HG02798 (cell line): ENCODE measurements at regions not wholly inside any gene's neighbourhood (a gene's known extent, or its start where the extent isn't known, plus 50 kb on each side); places are given as distances from the start of the nearest gene placed in this dataset.
"Not testable (repeated sequence)": the region's sequence is repeated elsewhere in the genome, so short reads cannot be mapped to it uniquely, and the experiment has no call there.

Experiments used
- ATAC-seq: cut with Tn5 transposase; IDR thresholded peaks from one replicate; pipeline ENCODE4 v1.9.1; 2021; ENCODE audit warnings: mild to moderate bottlenecking; ENCODE audit not compliant: unreplicated experiment, poor library complexity

DNA sequence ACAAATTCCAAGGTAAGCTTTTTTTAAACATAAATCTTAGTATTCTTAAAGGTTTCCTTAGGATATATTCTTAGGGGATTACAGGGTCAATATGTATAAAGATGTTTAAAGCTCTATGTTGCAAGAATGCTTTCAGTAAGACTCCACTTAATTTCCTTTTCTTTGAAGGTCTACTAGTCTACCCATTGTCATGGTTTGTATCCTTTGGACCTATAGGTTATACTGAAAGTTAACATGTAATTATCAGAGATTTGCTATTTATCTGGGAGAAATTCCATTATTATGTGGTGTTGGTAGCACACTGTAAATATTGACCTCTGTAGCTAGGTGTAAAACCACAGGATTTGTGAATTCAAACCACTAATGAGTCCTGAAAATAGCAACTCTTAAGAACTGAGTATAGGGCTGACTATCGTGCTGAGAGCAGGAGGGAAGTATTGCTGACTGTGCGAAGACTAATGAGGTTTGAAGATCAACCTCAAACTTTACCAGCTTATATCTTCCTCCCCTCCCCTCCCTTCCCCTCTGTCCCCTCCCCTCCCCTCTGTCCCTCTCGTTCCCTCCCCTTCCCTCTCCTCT, 85.6 kb downstream of the GADD45G start:
- peak; percentile 87 for ATAC-seq

GRCh38 chr9:89695441-89695891, 90.7 kb downstream of the GADD45G start:
- ATAC-seq, result no peak

DNA sequence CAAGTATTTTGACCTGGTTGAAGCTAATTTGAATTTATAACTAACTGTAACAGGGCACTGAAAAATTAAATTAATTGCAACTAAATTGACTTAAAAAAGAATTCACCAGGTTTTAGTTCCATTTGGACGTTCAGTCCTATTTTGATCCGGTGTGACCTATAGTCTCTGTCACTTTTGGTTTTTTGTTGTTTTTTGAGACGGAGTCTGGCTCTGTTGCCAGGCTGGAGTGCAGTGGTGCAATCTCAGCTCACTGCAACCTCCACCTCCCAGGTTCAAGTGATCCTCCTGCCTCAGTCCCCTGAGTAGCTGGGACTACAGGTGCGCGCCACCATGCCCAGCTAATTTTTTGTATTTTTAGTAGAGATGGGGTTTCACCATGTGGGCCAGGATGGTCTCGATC, 91.2 kb downstream of the GADD45G start:
- ATAC-seq, result not testable (repeated sequence)

- no peak for ATAC-seq
Observed at GRCh38 chr9:89696780-89697179, 92.0 kb downstream of the GADD45G start.

GRCh38 chr9:89697553-89697952, 92.7 kb downstream of the GADD45G start:
- ATAC-seq, result no peak

- ATAC-seq, result no peak
Observed at GRCh38 chr9:89698411-89699005, 93.7 kb downstream of the GADD45G start.

DNA sequence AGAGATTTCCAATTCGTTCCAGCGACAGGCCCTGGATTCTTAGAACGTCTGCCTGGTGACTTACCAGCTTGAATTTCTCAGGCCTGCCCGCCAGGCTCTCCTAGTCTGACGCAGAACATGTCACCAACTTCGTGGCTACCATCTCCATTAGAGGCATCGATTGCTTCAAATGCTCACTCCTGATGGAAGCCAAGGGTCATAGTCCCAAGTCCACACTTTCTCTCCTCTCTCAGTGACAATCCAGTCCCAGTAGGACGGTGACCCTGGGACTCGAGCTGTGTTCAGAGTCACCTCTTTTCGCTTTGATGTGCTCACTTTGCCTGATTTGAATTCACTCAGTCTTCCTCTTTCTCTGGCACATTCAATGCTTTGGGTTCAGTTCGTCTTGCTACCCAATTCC, 94.8 kb downstream of the GADD45G start:
- ATAC-seq, result no peak

- ATAC-seq, result peak; percentile 79
Observed at GRCh38 chr9:89701221-89701798, 96.5 kb downstream of the GADD45G start.

GRCh38 chr9:89702401-89702800, 97.6 kb downstream of the GADD45G start:
- no peak for ATAC-seq

DNA sequence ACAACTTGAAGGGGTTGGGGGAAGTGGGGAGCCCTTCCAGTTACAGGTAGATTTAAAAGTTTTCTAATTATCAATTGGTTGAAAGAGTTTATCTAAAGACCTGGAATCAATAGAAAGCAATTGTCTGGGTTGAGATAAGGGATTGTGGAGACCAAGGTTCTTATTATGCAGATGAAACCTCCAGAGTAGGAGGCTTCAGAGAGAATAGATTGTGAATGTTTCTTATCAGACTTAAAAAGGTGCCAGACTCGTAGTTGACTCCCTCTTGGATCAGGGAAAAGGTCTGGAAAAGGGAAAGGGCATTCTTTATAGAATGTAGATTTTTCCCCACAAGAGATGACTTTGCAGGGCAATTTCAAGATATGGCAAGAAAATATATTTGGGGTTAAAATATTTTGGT, 100.8 kb downstream of the GADD45G start:
- ATAC-seq, result no peak

GRCh38 chr9:89706086-89706485, 101.3 kb downstream of the GADD45G start:
- no peak for ATAC-seq

- no peak for ATAC-seq
Observed at GRCh38 chr9:89706731-89707191, 101.9 kb downstream of the GADD45G start.

DNA sequence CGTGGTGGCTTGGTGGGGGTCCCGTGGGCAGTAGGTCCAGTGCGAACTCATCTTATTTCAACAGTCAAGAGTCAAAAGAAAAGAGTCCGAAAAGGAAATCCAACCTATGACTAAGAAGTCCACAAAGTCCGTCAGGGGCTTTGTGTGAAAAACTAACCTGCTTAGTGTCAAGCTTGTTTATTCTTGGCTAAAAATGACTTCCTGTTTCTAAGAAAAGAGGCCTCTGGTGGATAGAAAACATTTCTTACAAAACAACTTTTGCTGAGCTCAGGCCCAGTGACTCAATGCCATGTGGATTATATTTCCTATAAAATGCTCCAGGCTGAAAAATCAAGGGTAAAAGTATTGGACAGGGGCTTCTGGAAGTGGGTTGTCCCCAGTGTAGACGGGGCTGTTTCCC, 105.9 kb downstream of the GADD45G start:
- ATAC-seq, result no peak

DNA sequence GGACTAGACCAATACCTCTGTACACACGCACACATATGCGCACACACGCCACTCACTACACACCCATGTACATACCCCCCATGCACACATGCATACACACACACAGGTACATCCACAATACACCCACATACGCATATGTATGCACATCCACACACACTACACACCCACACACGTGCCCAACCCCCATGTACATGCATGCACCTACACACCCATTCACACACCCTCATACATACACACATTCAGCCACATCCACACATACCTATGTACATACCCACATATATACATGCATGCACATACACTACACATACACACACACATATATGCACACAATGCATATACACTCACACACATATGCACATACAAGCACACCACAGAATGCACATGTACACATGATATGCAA, 107.1 kb downstream of the GADD45G start:
- ATAC-seq, result no peak

GRCh38 chr9:89712283-89712682, 107.5 kb downstream of the GADD45G start:
- no peak for ATAC-seq

DNA sequence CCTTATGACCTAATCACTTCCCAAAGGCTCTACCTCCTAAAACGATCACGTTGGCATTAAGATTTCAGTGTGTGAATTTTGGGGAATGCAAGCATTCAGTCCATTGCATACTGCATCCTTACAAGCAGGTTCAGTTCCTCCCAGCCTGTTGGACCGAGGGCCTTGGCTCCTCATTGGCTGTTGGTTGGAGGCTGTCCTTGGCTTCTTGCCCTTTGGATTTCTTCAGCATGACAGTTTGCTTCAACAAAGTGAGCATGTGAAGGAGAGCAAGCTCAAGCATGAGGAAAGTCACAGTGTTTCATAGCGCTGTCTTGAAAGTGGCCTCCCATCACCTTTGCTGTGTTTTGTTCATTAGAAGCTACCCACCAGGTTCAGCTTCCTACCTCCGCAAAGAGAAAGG, 109.5 kb downstream of the GADD45G start:
- ATAC-seq, result no peak

DNA sequence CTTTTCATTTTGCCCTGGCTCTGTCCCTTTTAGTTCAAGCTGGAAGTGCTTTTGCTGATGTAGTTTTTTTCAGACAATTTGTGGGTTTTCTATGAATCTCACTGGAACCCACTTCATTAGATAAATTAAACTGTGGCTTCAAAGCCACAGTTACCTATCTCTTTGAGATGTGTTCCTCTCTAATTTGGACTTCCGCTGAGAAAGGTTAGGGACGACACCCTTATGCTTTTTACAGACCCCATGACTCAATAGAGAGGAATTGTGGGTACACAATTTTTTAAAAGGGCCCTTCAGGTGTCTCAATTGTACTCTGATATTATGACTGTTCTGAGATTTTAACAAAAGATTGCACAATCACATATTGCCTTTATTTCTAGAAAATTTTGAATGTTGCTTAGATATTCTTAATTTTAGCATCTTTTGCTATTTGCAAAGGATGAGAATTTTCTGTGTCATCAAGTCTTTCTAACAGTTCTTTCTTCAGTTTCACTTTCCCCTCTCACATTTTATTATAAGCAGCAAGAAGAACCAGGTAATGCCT, 110.6 kb downstream of the GADD45G start:
- ATAC-seq, result no peak

GRCh38 chr9:89715881-89716280, 111.1 kb downstream of the GADD45G start:
- ATAC-seq, result no peak

DNA sequence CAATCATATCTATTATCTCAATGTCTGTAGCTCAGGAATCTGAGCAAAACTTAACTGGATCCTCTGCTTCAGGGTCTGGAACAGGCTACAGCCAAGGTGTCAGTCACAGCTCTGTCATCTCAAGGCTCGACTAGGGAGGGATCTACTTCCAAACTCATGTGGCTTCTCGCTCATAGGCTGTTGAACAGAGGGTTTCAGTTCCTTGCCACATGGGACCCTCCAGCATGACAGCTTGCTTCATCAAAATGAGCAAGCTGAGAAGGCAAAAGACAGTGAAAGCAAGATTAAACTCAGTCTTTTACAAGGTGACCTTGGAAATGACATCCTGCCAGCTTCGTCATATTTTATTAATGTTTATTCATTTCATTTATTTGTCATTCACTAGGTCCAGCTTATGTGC, 111.7 kb downstream of the GADD45G start:
- no peak for ATAC-seq

DNA sequence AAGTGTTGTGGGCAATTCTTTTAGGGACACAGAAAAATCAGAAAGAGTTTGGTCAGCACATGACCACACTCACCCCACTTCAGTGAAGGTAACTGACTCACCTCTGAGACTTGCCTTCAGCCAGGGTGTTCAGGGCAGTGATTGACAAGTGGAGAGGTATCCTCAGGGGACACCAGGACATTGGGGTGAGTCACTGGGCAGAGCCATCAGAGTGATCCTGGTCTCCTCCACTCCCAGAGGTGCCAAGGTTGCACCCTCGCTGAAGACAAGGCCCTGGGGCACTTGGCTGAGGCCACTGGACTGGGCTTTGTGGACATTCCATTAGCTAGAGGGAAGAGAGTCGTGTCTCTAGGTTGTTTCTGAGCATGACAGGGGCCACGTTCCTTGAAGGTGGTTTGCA, 113.4 kb downstream of the GADD45G start:
- no peak for ATAC-seq

DNA sequence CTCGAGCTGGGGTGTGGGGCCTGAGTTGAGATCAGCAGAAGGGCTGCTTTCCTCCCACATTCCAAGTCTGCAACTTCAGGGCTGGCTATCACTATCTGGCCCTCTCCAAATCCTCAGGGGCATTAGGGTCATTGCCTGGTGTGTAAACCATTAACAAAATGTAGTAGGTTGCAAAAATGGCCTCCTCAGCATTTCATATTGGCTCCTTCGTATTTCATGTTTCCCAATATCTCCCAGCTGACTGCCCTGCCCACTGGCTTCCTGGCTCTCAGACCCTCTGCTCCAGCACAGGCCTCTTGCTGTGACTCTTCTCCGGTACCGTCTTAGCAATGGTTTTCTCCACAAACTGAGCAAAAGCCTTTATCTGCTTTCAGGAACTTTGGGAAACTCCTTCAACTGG, 113.8 kb downstream of the GADD45G start:
- no peak for ATAC-seq

GRCh38 chr9:89719202-89719601, 114.4 kb downstream of the GADD45G start:
- ATAC-seq, result no peak
